HepG2 (cell line): ENCODE measurements at regions not wholly inside any gene's neighbourhood (a gene's known extent, or its start where the extent isn't known, plus 50 kb on each side); places are given as distances from the start of the nearest gene placed in this dataset.

Source experiments
- CTCF ChIP-seq: sonication (generic); formaldehyde crosslinking; IDR thresholded peaks from 2 replicates; pipeline ENCODE4 v1.5.0; 2020; ENCODE audit warnings: mild to moderate bottlenecking, missing genetic modification reagents, moderate library complexity
- ERF ChIP-seq: IDR thresholded peaks from 2 replicates; pipeline ENCODE4 v1.6.1; 2018; ENCODE audit warnings: missing biosample characterization, missing genetic modification reagents
- PRDM4 ChIP-seq: sonication (generic); formaldehyde crosslinking; IDR thresholded peaks from 2 replicates; pipeline ENCODE4 v1.9.0; 2021; ENCODE audit warnings: missing genetic modification reagents, borderline replicate concordance

GRCh38 chr13:112170823-112171569 lies 104.0 kb downstream of the SOX1 start:
- no peak for TF ChIP-seq CTCF
- no peak for TF ChIP-seq ERF
- TF ChIP-seq PRDM4 (CRISPR knock-in tag) = no peak
